GM03348 (cell line): ENCODE measurements at regions not wholly inside any gene's neighbourhood (a gene's known extent, or its start where the extent isn't known, plus 50 kb on each side); places are given as distances from the start of the nearest gene placed in this dataset.
"Not testable (repeated sequence)": the region's sequence is repeated elsewhere in the genome, so short reads cannot be mapped to it uniquely, and the experiment has no call there.

Experiments
- DNase-seq: peaks from one replicate; pipeline ENCODE4 v3.0.0; 2012; ENCODE audit warnings: low spot score

DNA sequence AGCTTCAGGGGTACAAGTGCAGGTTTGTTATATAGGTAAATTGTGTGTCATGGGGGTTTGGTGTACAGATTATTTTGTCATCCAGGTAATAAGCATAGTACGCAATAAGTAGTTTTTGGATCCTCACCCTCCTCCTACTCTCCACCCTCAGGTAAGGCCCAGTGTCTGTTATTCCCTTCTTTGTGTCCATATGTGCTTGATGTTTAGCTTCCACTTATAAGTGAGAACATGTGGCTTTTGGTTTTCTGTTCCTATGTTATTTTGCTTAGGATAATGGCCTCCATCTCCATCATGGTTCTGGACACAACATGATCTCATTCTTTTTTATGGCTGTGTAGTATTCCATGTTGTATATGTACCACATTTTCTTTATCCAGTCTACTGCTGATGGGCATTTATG, 298.4 kb downstream of the LIG4 start:
- DNase-seq = not testable (repeated sequence)

DNA sequence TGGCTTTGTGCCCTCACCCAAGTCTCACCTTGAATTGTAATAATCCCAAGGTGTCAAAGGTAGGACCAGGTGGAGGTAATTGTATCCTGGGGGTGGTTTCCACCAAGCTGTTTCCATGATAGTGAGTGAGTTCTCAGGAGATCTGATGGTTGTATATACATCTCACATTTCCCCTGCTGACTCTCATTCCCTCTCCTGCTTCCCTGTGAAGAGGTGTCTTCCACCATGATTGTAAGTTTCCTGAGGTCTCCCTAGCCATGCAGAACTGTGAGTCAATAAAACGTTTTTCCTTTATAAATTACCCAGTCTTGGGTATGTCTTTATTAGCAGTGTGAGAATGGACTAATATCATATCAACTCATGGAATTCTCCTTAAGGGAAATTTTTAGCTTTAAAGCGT, 302.6 kb downstream of the LIG4 start:
- DNase-seq = no peak

DNA sequence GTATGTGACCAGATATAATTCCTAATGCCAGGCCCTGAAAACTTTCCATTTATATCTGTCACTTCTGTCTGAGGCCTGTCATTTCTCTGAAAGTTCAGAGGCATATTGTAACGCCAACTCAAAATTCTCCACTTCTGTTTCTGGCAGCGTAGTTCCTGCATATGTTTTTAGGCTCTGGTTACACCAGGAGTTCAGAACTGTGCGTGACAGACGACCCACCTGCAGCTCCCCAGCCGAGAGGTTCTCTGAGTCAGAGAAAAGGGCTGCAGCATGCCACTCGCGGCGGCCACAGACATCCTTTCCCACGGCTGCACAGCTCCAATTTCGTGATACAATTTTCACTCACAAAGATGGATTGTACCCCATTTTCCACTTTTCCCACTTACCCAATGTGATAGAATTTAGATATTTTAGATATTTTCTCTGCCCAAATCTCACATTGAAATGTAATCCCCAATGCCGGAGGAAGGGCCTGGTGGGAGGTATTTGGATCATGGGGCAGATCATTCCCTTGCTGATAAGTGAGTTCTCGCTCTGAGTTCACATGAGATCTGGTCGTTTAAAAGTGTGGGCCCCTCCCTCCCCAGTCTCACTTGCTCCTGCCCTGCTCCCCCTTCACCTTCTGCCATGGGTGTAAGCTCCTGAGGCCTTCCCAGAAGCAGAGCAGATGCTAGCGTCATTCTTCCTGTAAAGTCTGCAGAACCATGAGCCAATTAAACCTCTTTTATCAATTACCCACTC, 308.1 kb downstream of the LIG4 start:
- DNase-seq = no peak

DNA sequence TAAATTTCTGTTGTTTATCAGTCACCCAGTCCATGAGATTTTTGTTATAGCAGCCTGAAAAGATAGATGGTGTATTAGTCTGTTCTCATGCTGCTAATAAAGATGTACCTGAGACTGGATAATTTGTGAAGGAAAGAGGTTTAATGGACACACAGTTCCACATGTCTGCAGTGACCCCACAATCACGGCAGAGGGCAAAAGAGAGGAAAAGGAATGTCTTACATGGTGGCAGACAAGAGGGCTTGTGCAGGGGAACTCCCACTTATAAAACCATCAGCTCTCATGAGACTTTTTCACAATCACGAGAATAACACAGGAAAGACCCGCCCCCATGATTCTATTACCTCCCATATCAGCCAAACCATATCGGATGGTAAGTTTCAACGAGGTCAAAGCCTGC, 309.2 kb downstream of the LIG4 start:
- no peak for DNase-seq

DNA sequence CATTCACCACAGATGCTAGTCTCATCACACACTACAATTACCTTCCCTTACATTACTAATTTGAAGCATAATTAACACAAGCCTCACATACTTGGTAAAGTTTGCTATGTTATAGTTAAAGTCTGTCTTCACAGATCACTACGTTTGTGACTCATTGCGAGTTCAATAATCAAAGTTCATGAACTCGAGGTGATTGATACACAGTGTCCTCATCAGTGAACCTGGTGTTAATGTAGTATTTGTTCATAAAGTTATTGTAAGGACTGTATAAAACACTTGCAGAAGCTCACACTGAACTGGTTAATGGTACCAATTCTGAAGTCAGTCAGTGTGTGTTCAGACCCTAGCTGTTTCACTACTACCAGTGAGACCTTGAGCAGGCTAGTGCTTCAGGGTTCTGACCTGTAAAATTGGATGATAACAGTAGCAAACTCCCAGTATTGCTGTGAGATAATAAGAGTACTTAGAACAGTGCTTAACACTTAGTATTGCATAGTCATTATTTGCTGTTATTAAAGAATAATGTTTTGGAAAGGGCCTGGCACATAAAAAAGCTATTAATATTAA, 313.3 kb downstream of the LIG4 start:
- DNase-seq = no peak

DNA sequence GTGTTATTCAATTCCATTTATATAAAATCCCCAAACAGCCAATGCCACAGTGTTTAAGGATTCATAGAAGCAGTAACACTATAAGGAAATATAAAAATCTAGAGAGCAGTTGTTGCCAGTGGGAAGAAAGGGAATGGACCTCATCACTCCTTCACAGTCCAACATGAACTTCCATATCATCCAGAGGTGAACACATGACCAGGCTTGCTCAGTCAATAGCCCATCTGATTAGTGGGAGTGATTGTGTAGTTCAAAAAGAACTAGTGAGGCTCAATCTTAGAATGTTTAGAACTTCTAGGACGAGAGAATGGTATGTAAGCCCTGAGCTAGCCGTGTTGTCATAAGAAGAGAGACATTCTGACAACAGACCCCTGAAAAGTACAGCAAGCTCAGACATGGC, 314.1 kb downstream of the LIG4 start:
- DNase-seq = no peak

DNA sequence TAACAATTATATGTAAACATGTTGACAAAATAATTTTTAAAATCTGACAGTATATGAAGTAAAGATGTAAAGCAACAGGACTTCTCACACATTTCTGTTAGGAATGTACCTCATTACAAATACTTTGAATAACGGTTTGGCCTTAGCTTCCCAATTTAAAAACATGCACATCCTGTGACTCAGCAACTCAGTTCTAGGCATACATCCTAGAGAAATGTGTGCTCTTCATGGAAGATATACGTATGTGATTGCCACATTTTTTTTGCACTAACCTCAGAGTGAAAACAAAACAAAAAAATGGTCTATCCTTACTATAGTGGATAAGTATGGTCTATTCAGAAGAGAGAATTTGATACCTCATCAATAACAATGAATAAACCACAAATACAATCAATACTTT, 314.6 kb downstream of the LIG4 start:
- no peak for DNase-seq

DNA sequence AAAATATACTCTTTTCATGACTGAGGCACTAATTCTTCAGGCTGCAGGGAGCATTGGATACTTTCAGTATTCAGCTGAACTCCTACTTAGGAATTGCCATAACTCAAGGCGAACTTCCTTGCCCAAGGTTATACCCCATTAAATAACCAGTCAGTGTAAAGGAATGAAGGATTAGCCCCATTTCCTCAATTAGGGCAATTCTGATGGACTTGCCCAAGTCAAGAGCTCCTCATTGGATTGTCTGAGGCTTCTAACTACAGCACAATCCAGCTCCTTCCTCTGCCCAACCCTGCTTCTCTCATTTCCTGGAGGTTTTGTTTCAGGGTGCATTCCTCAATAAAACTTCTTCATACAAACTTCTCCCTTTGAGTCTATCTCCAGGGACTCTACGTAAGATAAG, 329.2 kb downstream of the LIG4 start:
- no peak for DNase-seq

DNA sequence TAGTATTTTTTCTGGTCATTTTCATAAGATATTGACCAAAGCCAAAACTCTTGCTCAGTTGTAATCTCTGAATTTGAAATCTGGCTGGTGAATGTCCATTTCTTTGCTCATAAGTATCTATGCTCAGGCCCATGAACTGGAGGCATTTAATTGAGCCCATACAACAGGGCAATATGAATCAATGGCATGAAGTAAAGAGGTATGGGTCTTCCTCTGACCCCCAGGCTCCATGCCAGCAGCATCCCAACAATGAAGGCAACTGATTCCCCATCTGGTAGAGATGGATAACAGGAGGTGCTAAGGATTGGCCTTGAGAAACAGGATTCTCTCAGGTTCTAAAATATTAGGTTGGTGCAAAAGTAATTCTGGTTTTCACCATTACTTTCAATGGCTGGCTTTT, 330.8 kb downstream of the LIG4 start:
- DNase-seq = no peak

DNA sequence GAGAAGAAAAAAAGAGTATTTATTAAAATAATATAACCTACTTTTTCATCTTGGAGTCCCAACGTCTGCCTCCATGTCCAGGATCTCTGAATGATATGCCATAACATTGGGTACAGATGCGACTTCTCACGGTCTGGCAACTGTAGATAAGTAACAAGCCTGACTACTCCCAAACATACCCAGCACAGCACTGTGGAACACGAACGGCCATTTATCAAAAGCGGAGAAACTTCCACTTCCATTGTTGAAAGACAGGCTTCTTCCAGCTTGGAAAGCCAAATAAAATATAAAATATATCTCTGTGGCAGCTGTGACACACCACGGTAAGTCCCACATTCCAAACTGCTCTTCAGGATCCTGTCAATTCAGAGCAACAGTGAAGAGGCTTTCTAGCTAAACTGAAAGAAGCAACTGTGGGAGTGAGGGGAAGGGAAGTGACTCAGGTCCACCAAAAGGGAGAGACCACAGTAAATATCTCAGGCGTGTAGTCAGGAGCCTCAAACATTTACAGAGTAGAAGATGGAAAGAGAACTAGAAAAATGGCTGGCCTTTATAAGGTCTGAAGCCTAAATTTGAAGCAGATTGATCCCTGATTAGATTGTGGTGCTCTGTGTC, 331.7 kb downstream of the LIG4 start:
- no peak for DNase-seq

DNA sequence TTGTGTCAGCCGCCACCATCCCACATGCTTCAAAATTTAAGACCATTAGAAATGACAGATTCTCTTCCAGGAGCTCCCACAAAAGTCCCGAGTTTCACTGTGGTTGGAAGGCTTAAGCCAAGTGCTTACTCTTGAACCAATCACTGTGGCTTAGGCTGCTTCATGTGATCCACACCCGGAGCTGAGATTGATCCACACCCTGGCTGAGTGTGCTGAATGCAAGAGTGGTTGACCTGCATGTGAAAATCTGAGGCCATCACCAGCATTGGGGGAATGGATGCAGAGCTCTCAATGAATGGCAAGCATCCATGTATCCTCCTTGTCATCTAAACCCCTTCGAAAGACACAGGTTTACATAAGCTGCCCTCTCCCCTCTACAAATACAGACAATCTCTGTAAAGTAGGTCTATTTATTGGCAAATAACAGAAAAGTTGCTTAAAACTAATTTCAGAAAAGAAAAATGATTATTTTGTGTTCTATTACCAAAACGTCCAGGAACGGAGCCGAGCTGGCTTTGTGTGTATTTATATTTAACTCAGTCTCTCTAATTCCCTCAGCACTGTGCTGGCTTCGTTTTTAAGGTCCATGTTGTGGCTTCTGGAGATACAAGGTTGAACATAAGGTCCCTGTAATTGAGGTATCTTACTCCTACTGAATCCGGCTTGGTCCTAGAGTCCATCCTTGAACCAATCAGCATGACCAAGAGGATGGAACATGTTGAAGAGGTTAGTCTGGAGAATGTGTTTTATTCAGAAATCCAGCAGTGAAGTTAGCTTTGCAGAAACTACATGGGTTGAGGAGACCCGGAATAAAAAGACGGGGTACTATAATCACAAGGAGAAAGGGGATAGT, 332.4 kb downstream of the LIG4 start:
- no peak for DNase-seq

DNA sequence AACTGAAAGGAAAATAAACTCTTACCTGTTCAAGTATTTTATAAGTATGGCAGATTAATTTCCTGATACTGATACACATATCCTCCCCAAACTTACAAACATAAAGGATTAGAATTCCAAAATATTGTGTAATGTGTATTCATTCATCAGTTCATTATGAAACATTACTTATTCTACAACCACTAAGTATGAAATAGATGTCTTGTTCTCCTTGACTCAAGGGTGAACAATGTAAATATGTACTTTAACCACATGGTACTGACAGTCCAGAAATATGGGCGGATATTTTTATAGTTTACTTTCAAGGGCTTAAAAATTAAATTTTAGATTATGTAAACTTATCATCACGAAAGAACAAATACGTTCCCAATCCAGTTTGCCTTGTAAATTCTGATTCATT, 334.0 kb downstream of the LIG4 start:
- no peak for DNase-seq

DNA sequence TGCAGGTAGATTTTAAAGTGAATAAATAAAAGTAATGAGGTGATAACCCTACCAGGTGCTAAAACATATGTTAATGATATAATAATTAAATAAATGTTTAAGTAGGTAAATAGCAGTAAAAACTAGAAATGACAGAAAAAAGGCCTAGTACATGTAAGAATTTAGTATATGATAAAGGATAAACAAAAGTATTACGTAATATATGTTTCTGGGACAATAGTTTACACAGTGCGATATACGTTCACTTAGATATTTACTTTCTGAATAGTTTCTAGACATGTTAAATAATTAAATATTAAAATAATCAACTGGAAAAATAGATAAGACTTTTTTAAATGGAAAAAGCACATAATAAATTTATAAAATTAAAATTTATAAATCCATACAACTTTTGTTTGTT, 340.9 kb downstream of the LIG4 start:
- DNase-seq = no peak

DNA sequence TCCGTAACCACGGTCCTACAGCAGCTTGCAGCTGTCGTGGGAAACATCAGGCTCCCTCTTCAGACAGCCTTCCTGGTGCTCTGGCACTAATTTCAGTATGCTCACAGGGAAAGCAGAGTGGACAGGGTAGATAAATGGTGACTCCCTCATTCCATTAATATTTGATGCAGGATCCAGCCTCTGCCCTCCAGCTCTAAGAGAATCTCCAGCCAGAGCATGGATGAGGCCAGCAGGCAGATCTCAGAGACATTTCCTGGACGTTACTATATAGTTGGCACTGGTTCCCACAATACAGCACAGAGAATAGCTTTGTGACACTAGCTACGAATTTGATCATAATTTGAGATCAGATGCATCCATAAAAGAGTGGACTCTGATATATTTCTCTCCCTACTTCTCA, 341.4 kb downstream of the LIG4 start:
- no peak for DNase-seq

DNA sequence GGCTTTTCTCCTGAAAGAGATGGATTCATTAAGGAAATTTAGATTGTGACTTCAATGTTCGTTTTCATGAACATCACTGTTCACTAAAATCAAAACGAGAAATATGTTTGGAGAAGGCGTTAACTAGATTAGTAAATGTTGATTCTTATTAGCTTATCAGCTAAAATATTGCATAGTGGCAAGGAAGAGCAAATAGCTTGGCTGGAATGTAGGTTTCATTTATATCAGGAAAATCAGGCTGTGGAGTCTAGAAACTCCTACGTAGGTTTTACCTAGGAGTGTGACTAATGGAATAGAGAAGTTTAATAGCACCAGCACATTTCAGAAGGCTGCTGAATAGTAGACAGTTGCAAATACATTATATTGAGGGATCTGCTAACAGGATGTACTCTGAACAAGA, 344.9 kb downstream of the LIG4 start:
- no peak for DNase-seq

DNA sequence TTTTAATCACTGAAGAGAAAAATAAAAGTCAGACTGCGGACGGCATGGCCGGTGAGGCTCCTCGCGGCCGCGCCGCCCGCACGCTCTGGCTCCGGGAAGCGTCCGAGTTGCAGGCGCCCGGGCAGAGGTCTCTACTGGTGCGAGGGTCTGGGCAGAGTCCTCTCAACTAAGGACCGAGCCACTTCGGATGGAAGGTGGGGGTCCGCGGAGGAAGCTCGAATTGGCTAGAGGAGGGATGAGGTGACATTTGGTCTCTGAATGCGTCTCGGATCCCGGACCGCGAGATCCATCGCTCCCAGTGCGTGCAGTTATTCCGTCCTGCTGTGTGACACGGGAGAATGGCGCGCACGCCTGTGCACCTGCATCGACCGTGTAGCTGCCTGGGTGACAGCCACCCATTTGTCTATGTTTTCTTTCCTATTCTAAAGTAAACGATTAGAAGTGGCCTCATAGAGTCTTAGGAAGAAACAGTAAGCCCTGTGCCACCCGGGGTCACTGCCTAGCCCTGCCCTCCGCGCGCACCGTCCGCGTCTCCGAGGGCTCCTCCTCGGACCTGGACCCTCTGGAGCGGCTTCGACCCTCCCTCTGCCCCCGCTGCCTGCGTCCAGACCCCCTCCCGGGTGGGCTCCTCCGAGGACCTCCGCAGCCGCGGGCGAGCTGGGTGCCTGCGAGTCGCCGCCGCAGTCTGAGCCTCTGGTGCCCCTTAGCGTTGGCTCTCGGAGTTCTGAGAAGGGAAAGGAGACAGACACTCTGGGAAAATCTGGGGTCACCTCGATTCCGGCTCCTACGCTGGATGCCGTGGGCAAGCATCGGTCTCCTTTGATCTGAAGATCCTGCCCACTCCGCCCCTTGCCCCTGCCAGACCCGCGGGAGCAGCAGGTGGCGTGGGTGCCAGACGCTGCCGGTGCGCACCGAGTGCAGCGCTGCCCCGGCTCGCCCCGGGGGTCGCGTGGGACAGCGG, 347.4 kb downstream of the LIG4 start:
- peak; percentile 56 for DNase-seq

DNA sequence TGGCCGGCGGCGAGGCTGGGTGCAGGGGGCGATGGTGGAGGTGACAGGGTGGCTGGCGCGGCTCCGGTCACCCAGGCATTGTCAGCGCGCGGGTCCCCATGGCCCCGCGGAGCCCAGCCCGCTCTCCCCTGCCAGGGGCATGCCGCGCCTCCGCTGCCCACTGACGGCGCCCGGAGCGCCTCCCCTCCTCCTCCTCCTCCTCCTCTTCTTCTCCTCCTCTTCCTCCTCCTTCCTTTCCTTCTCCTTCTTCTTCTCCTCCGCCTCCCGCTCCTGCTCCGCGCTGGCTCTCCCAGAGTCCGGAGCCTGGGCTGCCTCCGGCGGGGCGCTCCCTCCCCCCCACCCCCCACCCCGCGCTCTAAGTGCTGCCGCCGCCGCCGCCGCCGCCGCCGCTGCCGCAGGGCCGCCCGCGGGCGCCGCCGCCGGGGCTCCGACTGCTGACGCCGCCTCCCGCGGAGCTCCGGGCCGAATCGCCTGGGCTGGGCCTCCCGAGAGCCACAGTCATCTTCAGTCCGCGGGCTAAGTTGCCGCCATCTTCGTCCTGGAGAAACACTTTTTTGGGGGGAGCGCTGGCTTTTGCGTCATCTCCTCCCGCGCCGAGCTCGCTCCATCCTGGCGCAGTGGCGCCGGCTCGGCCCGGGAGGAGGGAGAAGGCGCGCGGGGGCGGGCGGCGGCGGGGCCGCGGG, 348.3 kb downstream of the LIG4 start:
- DNase-seq = peak; percentile 63

DNA sequence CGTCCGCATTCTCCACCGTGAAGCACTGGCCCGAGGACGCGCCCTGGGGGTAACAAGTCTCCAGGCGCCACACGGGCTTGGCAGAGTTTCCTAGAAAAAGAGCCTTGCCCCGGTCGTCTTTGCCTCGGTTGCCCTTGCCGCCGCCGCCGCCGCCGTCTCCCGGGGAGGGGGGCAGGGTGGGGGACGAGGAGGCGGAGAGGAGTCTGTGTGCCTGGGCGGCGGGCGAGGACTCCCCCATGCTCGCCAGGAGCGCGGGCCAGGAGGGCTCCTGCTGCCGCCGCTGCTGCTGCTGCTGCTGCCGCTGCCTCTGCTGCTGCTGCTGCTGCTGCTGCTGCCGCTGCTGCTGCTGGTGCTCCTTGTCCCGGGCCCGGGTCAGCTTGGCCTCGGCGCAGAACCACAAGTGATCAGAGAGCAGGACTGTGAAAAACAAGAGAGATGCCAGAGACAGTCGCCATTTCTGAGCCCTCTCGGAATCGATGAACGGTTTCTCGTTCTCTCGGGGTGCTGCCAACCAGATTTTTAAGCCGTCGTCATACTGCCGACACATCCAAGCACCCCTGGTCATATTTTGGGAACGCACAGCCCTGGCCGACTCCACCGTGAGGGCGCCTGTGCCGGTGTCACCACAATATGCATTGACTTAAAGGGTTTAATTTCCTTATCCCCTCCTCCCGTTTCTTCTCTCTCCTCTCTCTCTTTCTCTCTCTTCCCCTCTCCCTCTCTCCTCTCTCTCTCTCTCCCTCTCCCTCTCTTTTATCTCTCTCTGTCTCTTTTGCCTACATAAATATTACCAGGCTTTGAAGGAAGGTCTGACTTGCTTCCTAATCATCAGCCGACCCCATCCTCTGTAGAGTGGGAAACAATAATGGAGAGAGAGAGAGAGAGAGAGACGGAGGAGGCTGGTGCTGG, 349.1 kb downstream of the LIG4 start:
- DNase-seq = peak; percentile 33

DNA sequence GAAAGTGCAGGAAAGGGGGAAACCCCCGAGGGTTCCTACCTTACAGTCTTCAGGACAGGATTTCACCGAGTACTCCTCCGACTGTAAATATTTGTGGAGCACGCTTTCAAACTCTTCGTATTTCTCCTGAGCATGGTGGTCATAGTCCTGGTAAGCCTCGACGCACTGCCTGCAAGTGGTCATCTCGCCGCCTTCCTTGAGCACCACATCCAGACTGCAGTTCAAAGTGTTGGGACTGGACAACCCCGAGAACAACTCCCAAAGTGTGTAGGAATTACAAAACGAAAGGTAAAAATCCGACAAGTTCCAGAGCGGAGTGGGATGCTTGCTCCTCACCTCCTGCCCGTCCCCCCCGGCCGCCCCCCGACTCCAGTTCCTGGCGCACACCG, 349.7 kb downstream of the LIG4 start:
- DNase-seq = no peak

DNA sequence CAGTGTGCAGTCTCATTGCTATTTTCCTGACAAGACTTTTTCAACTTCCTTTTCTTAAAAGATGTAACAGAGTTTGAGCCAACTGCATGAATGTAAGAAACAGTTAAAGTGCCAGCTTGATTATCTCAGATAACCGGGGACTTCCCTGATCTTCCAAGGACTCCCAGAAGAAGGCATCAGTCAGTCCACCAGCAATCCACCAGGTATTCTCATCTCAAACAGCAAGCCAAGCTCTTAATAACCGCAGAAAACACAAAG, 350.1 kb downstream of the LIG4 start:
- no peak for DNase-seq
